BJ (cell line): ENCODE measurements at regions not wholly inside any gene's neighbourhood (a gene's known extent, or its start where the extent isn't known, plus 50 kb on each side); places are given as distances from the start of the nearest gene placed in this dataset.

Experiments
- CTCF ChIA-PET: fragments of 350-600 bp; formaldehyde crosslinking; extraction: SDS; loops from one replicate; lab custom pipeline; 2021; ENCODE audit warnings: antibody characterized with exemption, inconsistent platforms; lab: Yijun Ruan, JAX
- POLR2A ChIA-PET: fragments of 300-600 bp; sonication (Branson Sonifier 250); formaldehyde crosslinking; extraction: SDS; loops from one replicate; lab custom pipeline; 2021; ENCODE audit warnings: antibody characterized with exemption; lab: Charles Lee
- DNase-seq: peaks from one replicate; pipeline ENCODE4 v3.0.0-alpha.2; 2011; ENCODE audit warnings: low read depth
- H3K27me3 ChIP-seq: 2 replicates; pipeline ENCODE4 v1.6.0; 2011; ENCODE audit warnings: low read length; ENCODE audit not compliant: control insufficient read depth, insufficient read depth
- H3K36me3 ChIP-seq: 2 replicates; pipeline ENCODE4 v1.5.1; 2011; ENCODE audit warnings: low read length; ENCODE audit not compliant: control insufficient read depth, insufficient read depth
- H3K4me3 ChIP-seq: 2 replicates; pipeline ENCODE4 v1.5.1; 2011; ENCODE audit warnings: low read depth, mild to moderate bottlenecking, control low read depth, low read length
- TF ChIP-seq, protein P1 (sequence below): IDR thresholded peaks from 2 replicates; pipeline ENCODE4 v1.5.1; 2011; ENCODE audit warnings: low read depth, mild to moderate bottlenecking, control low read depth, inconsistent platforms, low read length, moderate library complexity; ENCODE audit not compliant: insufficient read depth

GRCh38 chr2:41109744-41110143 lies 657.9 kb upstream of the SLC8A1 start:
- DNase-seq: no peak
- CTCF ChIA-PET: no interaction called here
- no peak overlapping the region for H3K4me3 ChIP-seq
- no peaks in the 10 kb centered on the region for H3K36me3 ChIP-seq
- H3K27me3 ChIP-seq: no peaks in the 10 kb centered on the region
- POLR2A ChIA-PET: no interaction called here
- TF ChIP-seq, protein P1, sequence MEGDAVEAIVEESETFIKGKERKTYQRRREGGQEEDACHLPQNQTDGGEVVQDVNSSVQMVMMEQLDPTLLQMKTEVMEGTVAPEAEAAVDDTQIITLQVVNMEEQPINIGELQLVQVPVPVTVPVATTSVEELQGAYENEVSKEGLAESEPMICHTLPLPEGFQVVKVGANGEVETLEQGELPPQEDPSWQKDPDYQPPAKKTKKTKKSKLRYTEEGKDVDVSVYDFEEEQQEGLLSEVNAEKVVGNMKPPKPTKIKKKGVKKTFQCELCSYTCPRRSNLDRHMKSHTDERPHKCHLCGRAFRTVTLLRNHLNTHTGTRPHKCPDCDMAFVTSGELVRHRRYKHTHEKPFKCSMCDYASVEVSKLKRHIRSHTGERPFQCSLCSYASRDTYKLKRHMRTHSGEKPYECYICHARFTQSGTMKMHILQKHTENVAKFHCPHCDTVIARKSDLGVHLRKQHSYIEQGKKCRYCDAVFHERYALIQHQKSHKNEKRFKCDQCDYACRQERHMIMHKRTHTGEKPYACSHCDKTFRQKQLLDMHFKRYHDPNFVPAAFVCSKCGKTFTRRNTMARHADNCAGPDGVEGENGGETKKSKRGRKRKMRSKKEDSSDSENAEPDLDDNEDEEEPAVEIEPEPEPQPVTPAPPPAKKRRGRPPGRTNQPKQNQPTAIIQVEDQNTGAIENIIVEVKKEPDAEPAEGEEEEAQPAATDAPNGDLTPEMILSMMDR: no peak

- H3K36me3 ChIP-seq: no peaks in the 10 kb centered on the region
- H3K4me3 ChIP-seq: no peak overlapping the region
- ChIA-PET CTCF (no interaction called here), POLR2A (no interaction called here)
- TF ChIP-seq, protein P1: no peak
- DNase-seq: no peak
- no peaks in the 10 kb centered on the region for H3K27me3 ChIP-seq
These were observed 660.1 kb upstream of the SLC8A1 start for GRCh38 chr2:41111836-41112627.

DNA sequence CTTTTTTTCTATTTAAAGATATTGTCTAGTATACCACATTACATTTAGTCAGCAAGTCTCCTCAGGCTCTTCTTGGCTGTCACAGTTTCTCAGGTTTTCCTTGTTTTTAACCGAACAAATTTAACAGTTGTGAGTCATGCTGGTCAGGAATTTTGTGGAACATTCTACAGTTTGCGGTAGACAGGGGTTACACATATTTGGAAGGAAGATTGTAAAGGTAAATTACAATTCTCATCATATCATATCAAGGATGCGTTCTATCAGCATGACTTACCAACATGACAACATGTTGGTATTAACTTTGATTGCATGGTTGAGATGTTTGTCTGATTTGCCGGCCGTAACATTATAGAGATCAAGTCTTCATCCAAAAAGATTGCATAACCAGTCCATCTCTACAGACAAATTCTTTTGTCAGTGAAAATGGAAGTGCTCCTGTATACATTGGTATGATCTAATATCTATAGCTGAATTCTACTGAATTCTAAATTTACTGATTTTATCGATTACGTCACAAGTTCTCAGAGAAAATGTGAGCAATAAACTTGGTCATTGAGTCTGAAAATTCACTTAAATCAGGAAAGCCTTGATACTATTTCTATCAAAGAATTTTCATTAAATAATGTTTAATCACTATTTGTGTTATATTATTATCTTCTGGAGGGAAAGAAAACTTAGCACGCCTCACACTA lies 664.4 kb upstream of the SLC8A1 start:
- H3K36me3 ChIP-seq: no peaks in the 10 kb centered on the region
- TF ChIP-seq, protein P1: no peak
- DNase-seq: no peak
- no peaks in the 10 kb centered on the region for H3K27me3 ChIP-seq
- no peak overlapping the region for H3K4me3 ChIP-seq
- POLR2A ChIA-PET: no interaction called here
- CTCF ChIA-PET: no interaction called here

- TF ChIP-seq, protein P1: no peak
- no peaks in the 10 kb centered on the region for H3K36me3 ChIP-seq
- no peak for DNase-seq
- POLR2A ChIA-PET: no interaction called here
- no peak overlapping the region for H3K4me3 ChIP-seq
- CTCF ChIA-PET: interaction anchor here (0.8 kb wide), 1 partner anchor 12 kb away, joined by 3 read pairs; no protein-coding TSS in a partner anchor
- no peaks in the 10 kb centered on the region for H3K27me3 ChIP-seq
These were observed 667.6 kb upstream of the SLC8A1 start for GRCh38 chr2:41119489-41119888.

GRCh38 chr2:41123341-41123740 lies 671.5 kb upstream of the SLC8A1 start:
- H3K4me3 ChIP-seq: no peak overlapping the region
- no peaks in the 10 kb centered on the region for H3K27me3 ChIP-seq
- POLR2A ChIA-PET: no interaction called here
- TF ChIP-seq, protein P1: no peak
- H3K36me3 ChIP-seq: no peaks in the 10 kb centered on the region
- CTCF ChIA-PET: no interaction called here
- DNase-seq: no peak
